GM12891 (cell line): ENCODE measurements at regions not wholly inside any gene's neighbourhood (a gene's known extent, or its start where the extent isn't known, plus 50 kb on each side); places are given as distances from the start of the nearest gene placed in this dataset.

Experiments
- POLR2A ChIP-seq: IDR thresholded peaks from 2 replicates; pipeline ENCODE4 v1.6.1; 2011; ENCODE audit warnings: low read depth, low read length, control low read depth
- POLR2AphosphoS5 ChIP-seq: IDR thresholded peaks from 2 replicates; pipeline ENCODE4 v1.6.1; 2011; ENCODE audit warnings: low read depth, low read length, control low read depth
- POU2F2 ChIP-seq: IDR thresholded peaks from 2 replicates; pipeline ENCODE4 v1.6.1; 2011; ENCODE audit warnings: low read depth, mild to moderate bottlenecking, control low read depth, low read length, moderate library complexity
- TAF1 ChIP-seq: IDR thresholded peaks from 2 replicates; pipeline ENCODE4 v1.6.1; 2011; ENCODE audit warnings: low read depth, low read length, control low read depth

GRCh38 chr4:26136615-26137014, 184.2 kb upstream of the RBPJ start:
- TF ChIP-seq POLR2A = no peak
- no peak for TF ChIP-seq TAF1
- no peak for TF ChIP-seq POLR2AphosphoS5
- TF ChIP-seq POU2F2 = no peak
